ENCODE measurements at regions not wholly inside any gene's neighbourhood (a gene's known extent, or its start where the extent isn't known, plus 50 kb on each side); places are given as distances from the start of the nearest gene placed in this dataset.
A peak's percentile ranks its signal among the peaks of the same experiment; 100 is the strongest.

- no peak for DNase-seq
Measured at GRCh38 chr2:103814016-103814415, 1039.9 kb upstream of the POU3F3 start.

GRCh38 chr2:103815731-103816130, 1038.2 kb upstream of the POU3F3 start:
- no peak for DNase-seq

GRCh38 chr2:103817746-103818145, 1036.2 kb upstream of the POU3F3 start:
- DNase-seq = no peak

- DNase-seq = no peak
Measured at GRCh38 chr2:103818176-103818575, 1035.7 kb upstream of the POU3F3 start.

GRCh38 chr2:103819599-103819998, 1034.3 kb upstream of the POU3F3 start:
- no peak for DNase-seq

- no peak for DNase-seq
Measured at GRCh38 chr2:103823847-103824246, 1030.1 kb upstream of the POU3F3 start.

- DNase-seq = peak; percentile 35
Measured at GRCh38 chr2:103847276-103847675, 1006.6 kb upstream of the POU3F3 start.

- no peak for DNase-seq
Measured at GRCh38 chr2:103859238-103859637, 994.7 kb upstream of the POU3F3 start.

- no peak for DNase-seq
Measured at GRCh38 chr2:103860016-103860415, 993.9 kb upstream of the POU3F3 start.

GRCh38 chr2:103868396-103868795, 985.5 kb upstream of the POU3F3 start:
- no peak for DNase-seq

GRCh38 chr2:103873716-103874351, 980.1 kb upstream of the POU3F3 start:
- no peak for DNase-seq

GRCh38 chr2:103875131-103875530, 978.8 kb upstream of the POU3F3 start:
- no peak for DNase-seq

- no peak for DNase-seq
Measured at GRCh38 chr2:103875531-103875930, 978.4 kb upstream of the POU3F3 start.

- no peak for DNase-seq
Measured at GRCh38 chr2:103876611-103877010, 977.3 kb upstream of the POU3F3 start.

- no peak for DNase-seq
Measured at GRCh38 chr2:103879101-103879500, 974.8 kb upstream of the POU3F3 start.

- no peak for DNase-seq
Measured at GRCh38 chr2:103880081-103880834, 973.7 kb upstream of the POU3F3 start.

GRCh38 chr2:103887625-103888024, 966.3 kb upstream of the POU3F3 start:
- DNase-seq = peak; percentile 52

GRCh38 chr2:103896182-103896581, 957.7 kb upstream of the POU3F3 start:
- no peak for DNase-seq

- DNase-seq = peak; percentile 6
Measured at GRCh38 chr2:103898561-103898960, 955.4 kb upstream of the POU3F3 start.

GRCh38 chr2:103902347-103902746, 951.6 kb upstream of the POU3F3 start:
- no peak for DNase-seq

GRCh38 chr2:103921161-103921560, 932.8 kb upstream of the POU3F3 start:
- DNase-seq = no peak

- DNase-seq = no peak
Measured at GRCh38 chr2:103942199-103942598, 911.7 kb upstream of the POU3F3 start.

GRCh38 chr2:103945083-103945482, 908.8 kb upstream of the POU3F3 start:
- no peak for DNase-seq

All from fibroblast of skin of scalp (primary cell).